T-helper 1 cell treated with Interleukin-12 subunit alpha and Interleukin-12 subunit beta and Interleukin-4 antibody, amounts not matched to agents 30 μg/mL and 1 μg/mL, for 36 hours (primary cell): ENCODE measurements at regions not wholly inside any gene's neighbourhood (a gene's known extent, or its start where the extent isn't known, plus 50 kb on each side); places are given as distances from the start of the nearest gene placed in this dataset.
"Not testable (repeated sequence)": the region's sequence is repeated elsewhere in the genome, so short reads cannot be mapped to it uniquely, and the experiment has no call there.

ENCODE experiments used
- H3K27ac Mint-ChIP-seq: one replicate; pipeline ENCODE4 v1.8.0; 2021; ENCODE audit warnings: mild to moderate bottlenecking, mixed read lengths
- H3K27me3 Mint-ChIP-seq: one replicate; pipeline ENCODE4 v1.8.0; 2021; ENCODE audit warnings: low read depth, mixed read lengths
- H3K36me3 Mint-ChIP-seq: one replicate; pipeline ENCODE4 v1.8.0; 2021; ENCODE audit warnings: low read depth, mixed read lengths
- H3K4me1 Mint-ChIP-seq: one replicate; pipeline ENCODE4 v1.8.0; 2021; ENCODE audit warnings: low read depth, mixed read lengths
- H3K4me3 Mint-ChIP-seq: one replicate; pipeline ENCODE4 v1.8.0; 2021; ENCODE audit warnings: mild to moderate bottlenecking, moderate library complexity, mixed read lengths
- H3K9me3 Mint-ChIP-seq: one replicate; pipeline ENCODE4 v1.8.0; 2021; ENCODE audit warnings: mixed read lengths

DNA sequence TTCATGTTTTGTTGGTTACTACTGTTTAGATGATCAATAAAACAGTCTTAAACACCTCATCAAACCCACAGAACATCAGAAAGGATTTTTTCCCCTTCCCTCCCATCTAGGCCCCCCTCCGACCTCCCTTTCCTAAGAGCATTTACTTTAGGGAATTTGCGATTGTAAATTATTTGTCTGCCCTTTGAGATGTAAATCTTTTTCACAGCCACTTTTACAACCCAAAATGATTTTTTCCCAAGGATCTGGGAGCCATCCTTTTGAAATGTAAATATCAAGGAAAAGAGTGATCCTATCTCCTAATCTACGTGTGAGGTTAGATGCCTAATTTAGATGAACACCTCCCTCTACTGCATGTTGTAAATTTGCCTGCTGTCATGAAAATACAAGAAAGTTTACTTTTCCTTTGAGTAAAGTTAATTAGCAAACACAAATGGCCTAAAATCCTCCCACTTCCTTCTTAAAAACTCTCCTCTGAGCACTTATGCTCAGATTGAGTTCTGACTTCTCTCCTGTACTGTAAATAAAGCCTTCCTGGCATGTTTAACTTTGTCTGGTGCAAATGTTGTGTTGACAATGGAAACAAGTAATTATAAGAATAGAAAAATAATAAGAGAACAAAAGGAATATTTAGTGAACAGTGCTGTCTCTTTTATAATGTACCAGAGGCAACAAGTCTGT is 1646.9 kb upstream of the SPRY2 start:
- H3K27me3 Mint-ChIP-seq, result no peaks in the 10 kb centered on the region
- H3K9me3 Mint-ChIP-seq, result peaks cover 14% of the 10 kb centered on the region
- no peaks in the 10 kb centered on the region for H3K4me1 Mint-ChIP-seq
- H3K36me3 Mint-ChIP-seq, result no peaks in the 10 kb centered on the region
- H3K27ac Mint-ChIP-seq, result no peak overlapping the region
- H3K4me3 Mint-ChIP-seq, result no peak overlapping the region

DNA sequence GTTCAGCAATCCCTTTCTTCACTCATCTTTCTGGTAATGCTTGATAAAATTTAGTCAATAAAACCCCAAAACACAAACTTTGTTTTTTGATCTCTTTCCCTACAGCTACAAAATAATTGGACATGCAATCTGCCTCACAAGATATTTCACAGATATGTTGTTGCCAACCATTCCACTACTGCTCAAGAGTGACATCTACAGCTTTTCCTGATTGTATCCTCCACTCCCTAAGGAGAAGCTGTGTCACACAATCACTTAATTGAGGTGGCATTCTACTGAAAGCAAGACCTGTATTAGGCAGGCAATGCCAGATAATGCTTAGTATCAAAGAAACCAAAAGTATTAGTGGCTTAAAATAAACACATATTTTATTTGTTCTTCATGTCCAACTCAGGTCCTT is 1646.2 kb upstream of the SPRY2 start:
- Mint-ChIP-seq H3K27me3 (no peaks in the 10 kb centered on the region), H3K4me1 (no peaks in the 10 kb centered on the region), H3K4me3 (no peak overlapping the region), H3K9me3 (peaks cover 19% of the 10 kb centered on the region), H3K36me3 (no peaks in the 10 kb centered on the region), H3K27ac (no peak overlapping the region)

DNA sequence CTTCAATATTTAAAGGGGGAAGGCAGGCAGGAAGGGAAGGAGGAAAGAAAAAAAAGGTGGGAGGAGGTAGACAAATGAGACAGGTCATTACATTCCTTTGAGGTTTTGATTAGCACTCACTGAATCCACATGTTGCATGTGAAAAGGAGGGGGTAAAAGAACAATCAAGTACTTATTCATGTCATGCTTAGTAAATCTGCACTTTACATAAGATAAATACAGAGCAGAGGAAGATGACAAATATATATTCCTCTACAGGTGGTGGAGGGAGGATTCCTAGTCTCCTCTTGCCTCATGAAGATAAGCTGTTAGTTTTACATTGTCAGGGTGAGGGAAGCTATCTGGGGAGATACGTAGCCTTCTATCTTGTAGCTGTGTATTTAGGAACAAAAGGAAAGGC is 1645.4 kb upstream of the SPRY2 start:
- peaks cover 19% of the 10 kb centered on the region for H3K9me3 Mint-ChIP-seq

DNA sequence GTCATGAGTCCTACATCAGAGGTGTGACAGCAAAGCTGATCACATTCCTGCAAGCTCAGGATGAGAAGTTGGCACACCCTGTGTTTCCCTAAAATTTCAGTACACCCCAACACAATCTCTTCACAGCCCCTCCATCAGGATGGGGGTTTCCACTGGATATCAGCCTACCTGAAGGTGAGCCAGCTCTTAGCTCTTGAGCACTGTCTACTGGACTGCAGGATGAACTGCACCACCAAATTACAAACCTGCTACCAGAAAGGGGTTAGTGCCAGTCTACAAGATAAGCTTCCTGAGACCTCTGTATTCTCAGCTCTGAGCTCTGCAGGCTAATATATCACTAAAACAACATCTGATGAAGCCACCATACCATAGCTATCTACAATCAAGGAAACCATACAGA is 1616.2 kb upstream of the SPRY2 start:
- H3K27ac Mint-ChIP-seq, result no peak overlapping the region
- peaks cover 9% of the 10 kb centered on the region for H3K9me3 Mint-ChIP-seq
- H3K36me3 Mint-ChIP-seq, result no peaks in the 10 kb centered on the region
- no peaks in the 10 kb centered on the region for H3K4me1 Mint-ChIP-seq
- H3K27me3 Mint-ChIP-seq, result no peaks in the 10 kb centered on the region
- no peak overlapping the region for H3K4me3 Mint-ChIP-seq

More for the DNA sequence above, 1645.4 kb upstream of the SPRY2 start:
- Mint-ChIP-seq H3K27ac (no peak overlapping the region), H3K4me3 (no peak overlapping the region), H3K36me3 (no peaks in the 10 kb centered on the region), H3K4me1 (no peaks in the 10 kb centered on the region), H3K27me3 (no peaks in the 10 kb centered on the region)

DNA sequence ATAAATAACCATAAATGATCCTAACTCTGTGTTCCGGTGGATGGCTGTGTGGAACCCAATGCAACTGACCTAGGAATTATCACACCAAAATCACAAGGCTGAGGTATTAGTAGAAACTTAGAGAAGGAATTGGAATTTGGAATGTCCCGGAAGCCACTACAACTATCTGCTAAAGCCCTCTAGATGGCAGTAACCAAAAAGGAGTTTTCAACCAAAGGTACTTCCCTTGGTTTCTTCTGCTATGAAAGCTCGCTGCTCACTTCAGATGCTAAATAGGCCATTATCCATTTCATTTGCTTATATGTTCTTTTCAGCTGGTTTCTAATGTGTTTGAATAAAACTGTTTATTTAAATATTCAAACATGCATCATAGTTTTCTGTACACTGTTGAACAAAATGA is 1589.1 kb upstream of the SPRY2 start:
- Mint-ChIP-seq H3K36me3 (no peaks in the 10 kb centered on the region), H3K27ac (no peak overlapping the region), H3K4me1 (no peaks in the 10 kb centered on the region), H3K27me3 (no peaks in the 10 kb centered on the region), H3K4me3 (no peak overlapping the region), H3K9me3 (no peaks in the 10 kb centered on the region)

DNA sequence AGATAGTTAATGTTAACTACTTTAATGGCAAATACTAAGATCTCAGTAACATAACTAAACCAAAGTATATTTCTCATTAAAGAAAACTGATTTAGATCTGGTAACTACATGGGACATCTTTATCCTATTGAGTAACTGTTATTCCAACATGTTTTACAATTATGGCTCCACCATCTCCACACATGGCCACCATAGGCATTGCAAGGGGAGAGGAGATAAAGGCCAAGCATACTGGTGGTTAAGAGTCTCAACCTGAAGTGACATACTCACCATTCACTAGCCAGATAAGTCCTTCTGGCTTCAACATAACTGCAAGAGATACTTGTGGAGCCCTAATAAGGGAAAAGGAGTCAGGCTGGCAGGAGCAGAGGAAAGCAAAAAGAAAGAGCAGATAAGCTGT is 1586.4 kb upstream of the SPRY2 start:
- no peaks in the 10 kb centered on the region for H3K27me3 Mint-ChIP-seq
- H3K4me1 Mint-ChIP-seq, result no peaks in the 10 kb centered on the region
- H3K4me3 Mint-ChIP-seq, result no peak overlapping the region
- H3K36me3 Mint-ChIP-seq, result no peaks in the 10 kb centered on the region
- no peaks in the 10 kb centered on the region for H3K9me3 Mint-ChIP-seq
- no peak overlapping the region for H3K27ac Mint-ChIP-seq

DNA sequence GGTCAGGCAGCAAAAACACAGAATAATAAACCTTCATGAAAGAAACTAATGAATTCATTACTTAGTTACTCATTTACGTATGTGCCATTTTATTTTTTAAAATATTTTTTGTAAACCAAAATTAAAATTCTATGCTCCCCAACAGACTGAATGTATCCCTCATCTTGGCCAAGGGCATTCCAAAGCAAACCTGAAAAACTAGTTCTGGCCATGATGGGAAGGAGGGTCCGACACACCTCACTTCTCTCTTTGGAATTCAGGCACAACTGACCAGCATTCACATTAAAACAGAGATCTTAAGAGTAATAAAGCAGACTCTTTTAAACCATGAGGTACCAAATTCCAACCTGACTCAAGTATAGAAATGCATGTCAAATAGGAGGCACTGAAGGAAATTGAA is 1576.9 kb upstream of the SPRY2 start:
- no peak overlapping the region for H3K27ac Mint-ChIP-seq

DNA sequence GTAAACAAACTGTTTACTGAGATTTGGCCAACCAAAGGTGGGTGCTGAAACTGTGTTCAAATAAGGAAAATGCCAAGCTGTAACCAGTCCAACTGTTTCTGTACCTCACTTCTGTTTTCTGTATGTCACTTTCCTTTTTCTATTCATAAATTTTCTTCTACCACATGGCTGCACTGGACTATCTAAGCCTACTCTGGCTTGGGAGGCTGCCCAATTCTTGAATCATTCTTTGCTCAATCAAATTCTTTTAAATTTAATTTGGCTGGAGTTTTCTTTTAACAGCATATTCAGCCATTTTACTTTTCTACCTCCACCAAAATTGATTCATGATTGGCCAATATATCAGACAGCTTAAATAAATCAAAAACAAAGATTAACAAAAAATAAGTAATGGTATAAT is 1575.5 kb upstream of the SPRY2 start:
- Mint-ChIP-seq H3K27me3 (no peaks in the 10 kb centered on the region), H3K36me3 (no peaks in the 10 kb centered on the region), H3K9me3 (peaks cover 3% of the 10 kb centered on the region), H3K27ac (no peak overlapping the region), H3K4me3 (no peak overlapping the region), H3K4me1 (no peaks in the 10 kb centered on the region)

More for the DNA sequence above, 1576.9 kb upstream of the SPRY2 start:
- Mint-ChIP-seq H3K36me3 (no peaks in the 10 kb centered on the region), H3K27me3 (no peaks in the 10 kb centered on the region), H3K9me3 (peaks cover 3% of the 10 kb centered on the region), H3K4me1 (no peaks in the 10 kb centered on the region), H3K4me3 (no peak overlapping the region)

DNA sequence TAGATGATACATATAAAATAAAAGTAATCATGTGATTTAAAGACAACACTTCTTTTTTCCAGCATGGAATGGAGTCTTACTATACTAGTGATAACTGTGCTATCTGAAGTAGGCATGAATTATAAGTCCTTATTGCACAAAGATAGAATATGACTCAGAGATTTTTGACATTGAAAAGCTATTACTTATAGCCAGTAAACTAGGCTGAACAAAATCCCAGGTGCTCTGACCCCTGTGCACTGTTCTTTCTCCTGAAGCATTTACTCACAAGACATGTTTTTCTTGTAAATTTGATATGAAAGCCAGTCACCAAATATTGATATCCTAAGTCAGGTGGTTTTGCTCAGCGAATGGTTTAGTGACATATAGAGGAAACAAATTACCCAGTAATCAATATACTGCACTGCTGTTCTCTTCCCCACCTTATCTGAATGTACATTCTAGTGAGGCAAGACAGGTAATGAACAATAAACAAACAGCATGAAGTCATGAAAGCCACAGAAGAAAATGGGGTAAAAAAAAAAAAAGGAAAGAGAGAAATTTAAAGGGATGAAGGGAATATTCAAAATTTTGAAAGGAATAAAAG is 1567.0 kb upstream of the SPRY2 start:
- Mint-ChIP-seq H3K9me3 (peaks cover 12% of the 10 kb centered on the region), H3K27ac (no peak overlapping the region), H3K4me3 (no peak overlapping the region), H3K4me1 (no peaks in the 10 kb centered on the region), H3K27me3 (no peaks in the 10 kb centered on the region), H3K36me3 (no peaks in the 10 kb centered on the region)

DNA sequence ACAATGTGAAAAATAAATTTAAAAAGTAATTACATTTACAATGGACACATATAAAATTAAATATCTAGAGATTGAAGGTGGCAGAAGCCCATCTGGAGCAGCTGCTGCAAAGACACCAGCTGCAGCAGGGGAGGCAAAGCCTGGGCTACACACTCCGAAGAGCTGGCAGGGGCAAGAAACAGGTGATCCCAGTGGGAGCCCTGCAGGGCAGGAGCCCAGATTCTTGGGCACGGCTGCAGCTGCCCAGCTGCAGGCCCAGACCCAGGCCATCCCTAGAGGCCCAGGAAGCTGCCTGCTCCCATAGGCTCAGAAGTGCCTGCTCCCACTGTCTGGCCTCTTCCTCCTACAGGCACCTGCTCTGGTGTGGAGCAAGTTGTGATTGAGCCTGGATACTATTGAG is 1547.9 kb upstream of the SPRY2 start:
- Mint-ChIP-seq H3K4me1 (no peaks in the 10 kb centered on the region), H3K27me3 (no peaks in the 10 kb centered on the region), H3K4me3 (no peak overlapping the region), H3K27ac (no peak overlapping the region), H3K36me3 (no peaks in the 10 kb centered on the region), H3K9me3 (peaks cover 6% of the 10 kb centered on the region)

DNA sequence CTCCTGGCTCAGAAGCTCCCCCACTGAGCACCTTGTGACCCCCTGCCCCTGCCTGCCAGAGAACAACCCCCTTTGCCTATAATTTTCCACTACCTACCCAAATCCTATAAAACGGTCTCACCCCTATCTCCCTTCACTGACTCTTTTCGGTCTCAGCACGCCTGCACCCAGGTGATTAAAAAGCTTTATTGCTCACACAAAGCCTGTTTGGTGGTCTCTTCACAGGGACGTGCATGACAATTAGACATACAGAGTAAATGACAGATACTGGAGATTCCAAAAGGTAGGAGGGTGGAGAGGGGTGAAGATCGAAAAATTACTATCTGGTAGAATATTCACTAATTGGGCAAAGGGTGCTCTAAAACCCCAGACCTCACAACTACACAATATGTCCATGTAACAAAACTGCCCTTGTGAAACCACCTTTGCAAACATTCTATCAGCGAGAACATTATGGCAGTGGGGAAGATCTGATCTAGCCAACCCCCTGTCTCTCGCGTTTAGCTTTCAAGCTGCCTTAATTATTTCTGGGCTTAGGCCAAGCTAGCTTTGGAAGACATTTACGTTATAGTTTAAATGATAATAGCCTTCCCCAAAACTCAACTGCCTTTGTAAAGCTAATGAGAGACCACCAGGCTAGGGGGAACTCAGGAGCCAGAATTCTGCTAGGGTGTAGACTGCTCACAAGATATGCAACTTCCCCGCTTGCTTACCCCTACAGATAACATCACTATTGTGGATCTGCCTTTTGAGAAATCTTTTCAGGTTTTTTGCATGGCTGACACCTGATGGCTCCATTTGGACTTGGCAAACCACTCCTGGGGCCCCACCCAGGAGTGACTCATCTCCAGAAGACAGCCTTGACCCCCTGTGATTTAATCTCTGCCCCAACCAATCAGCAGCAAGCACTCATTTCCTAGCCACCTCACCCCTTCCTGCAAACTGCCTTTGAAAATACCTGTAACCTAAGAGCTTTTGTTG is 1534.0 kb upstream of the SPRY2 start:
- H3K4me3 Mint-ChIP-seq, result no peak overlapping the region
- H3K9me3 Mint-ChIP-seq, result peaks cover 18% of the 10 kb centered on the region
- H3K36me3 Mint-ChIP-seq, result no peaks in the 10 kb centered on the region
- no peaks in the 10 kb centered on the region for H3K4me1 Mint-ChIP-seq
- no peaks in the 10 kb centered on the region for H3K27me3 Mint-ChIP-seq
- H3K27ac Mint-ChIP-seq, result no peak overlapping the region

DNA sequence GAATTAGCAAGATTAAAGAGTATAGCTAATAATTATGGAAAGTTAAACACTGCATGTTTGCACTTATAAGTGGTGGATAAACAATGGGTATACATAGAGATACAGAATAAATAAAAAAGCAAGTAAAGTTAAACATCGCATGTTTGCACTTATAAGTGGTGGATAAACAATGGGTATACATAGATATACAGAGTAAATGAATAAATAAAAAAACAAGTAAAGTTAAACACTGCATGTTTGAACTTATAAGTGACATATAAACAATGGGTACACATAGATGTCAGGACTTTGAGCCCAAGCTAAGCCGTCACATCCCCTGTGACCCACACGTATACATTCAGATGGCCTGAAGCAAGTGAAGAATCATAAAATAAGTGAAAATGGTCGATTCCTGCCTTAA is 1533.3 kb upstream of the SPRY2 start:
- Mint-ChIP-seq H3K9me3 (peaks cover 25% of the 10 kb centered on the region), H3K4me1 (no peaks in the 10 kb centered on the region), H3K27me3 (no peaks in the 10 kb centered on the region), H3K36me3 (no peaks in the 10 kb centered on the region), H3K4me3 (no peak overlapping the region), H3K27ac (no peak overlapping the region)

DNA sequence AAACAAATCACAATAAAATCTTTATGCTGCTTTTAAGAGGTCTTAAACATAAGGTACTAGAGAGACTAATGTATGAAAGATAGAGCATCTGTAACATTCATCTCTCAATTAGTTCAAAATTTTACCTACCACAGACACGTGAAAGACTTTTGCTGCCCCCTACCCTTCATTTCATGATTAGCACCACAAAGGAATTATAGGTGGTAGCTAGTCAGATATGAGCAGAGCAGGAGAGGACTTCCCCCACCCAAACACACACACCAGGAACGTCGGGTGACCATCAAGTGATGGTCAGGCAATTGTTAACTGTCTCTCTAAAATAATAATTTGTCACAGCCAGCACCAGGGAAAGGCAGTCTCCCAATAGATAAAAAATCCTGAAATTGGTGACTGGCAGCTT is 1531.7 kb upstream of the SPRY2 start:
- Mint-ChIP-seq H3K4me3 (no peak overlapping the region), H3K4me1 (no peaks in the 10 kb centered on the region), H3K9me3 (peaks cover 40% of the 10 kb centered on the region), H3K27ac (no peak overlapping the region), H3K36me3 (no peaks in the 10 kb centered on the region), H3K27me3 (no peaks in the 10 kb centered on the region)

DNA sequence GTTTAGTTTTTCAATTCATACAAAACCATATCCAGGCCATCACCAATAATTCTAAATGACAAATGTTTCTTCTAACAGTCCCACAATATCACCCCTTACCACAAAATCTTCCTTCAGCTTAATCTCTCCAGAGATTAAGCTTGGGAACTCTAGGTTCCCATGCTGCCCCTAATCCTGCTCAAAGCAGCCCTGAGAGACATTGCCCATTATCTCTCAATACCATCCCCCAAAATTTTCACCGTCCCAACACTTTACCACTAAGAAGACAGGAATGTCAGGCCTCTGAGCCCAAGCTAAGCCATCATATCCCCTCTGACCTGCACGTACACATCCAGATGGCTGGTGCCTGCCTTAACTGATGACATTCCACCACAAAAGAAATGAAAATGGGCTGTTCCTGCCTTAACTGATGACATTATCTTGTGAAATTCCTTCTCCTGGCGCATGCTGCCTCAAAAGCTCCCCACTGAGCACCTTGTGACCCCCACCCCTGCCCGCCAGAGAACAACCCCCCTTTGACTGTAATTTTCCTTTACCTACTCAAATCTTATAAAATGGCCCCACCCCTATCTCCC is 1530.9 kb upstream of the SPRY2 start:
- not testable (repeated sequence) for H3K27ac Mint-ChIP-seq, H3K27me3 Mint-ChIP-seq
- peaks cover 47% of the 10 kb centered on the region for H3K9me3 Mint-ChIP-seq

More for the DNA sequence above, 1530.9 kb upstream of the SPRY2 start:
- not testable (repeated sequence) for H3K4me1 Mint-ChIP-seq, H3K4me3 Mint-ChIP-seq, H3K36me3 Mint-ChIP-seq
